ENCODE measurements at regions not wholly inside any gene's neighbourhood (a gene's known extent, or its start where the extent isn't known, plus 50 kb on each side); places are given as distances from the start of the nearest gene placed in this dataset.

DNA sequence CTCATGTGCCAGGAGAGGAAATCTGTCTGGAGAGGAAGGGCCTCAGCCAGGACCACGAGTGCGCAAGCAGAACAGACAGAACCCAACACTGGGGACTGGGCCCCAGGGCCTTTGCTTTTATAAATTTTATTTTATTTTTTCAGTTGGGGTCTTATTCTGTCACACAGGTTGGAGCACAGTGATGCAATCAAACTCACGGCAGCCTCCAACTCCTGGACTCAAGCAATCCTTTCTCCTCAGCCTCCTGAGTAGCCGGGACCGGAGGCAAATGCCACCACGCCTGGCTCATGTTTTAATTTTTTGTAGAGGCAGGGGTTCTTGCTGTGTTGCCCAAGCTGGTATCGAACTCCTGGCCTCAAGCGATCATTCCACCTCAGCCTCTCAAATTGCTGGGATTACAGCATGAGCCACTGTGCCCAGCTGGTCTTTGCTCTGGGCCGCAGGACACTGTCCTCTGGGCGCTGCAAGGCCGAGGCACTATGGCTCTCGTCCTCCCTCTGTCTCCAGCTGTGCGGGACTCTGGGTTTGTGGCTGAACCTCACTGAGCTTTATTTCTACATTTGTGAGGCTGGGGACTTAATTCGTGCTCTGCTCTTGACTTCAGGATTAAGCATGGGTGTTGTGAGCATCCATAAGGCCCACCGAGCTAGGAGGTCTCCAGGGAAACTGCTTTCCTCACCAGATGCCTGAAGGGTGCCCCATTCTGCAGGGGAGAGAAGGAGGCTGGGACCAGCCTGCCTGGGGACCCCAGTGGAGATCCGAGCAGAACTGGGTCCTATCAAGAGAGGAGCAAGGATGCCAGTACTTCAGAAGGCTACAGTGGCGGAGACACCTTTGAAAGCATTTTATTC, 144.2 kb upstream of the VSTM2B start:
- no peaks in the 10 kb centered on the region for H3K9me2 ChIP-seq (ENCODE audit: insufficient read depth, low read length)
- no peaks in the 10 kb centered on the region for H3K79me2 ChIP-seq (ENCODE audit: insufficient read depth, low read depth, low read length)
- no peaks in the 10 kb centered on the region for H3K9me3 ChIP-seq (ENCODE audit: low read length)
- H3K4me2 ChIP-seq (ENCODE audit: low read length): no peak overlapping the region
- ChIA-PET CTCF (ENCODE audit: unreplicated experiment) (no interaction called here), POLR2A (no interaction called here)
- no peak overlapping the region for H2AFZ ChIP-seq (ENCODE audit: low read length)
- H3K27ac ChIP-seq (ENCODE audit: low read depth, low read length, poor library complexity, severe bottlenecking): no peak overlapping the region
- no peaks in the 10 kb centered on the region for H3K4me1 ChIP-seq (ENCODE audit: insufficient read depth, low read length, poor library complexity, severe bottlenecking)
- H3K36me3 ChIP-seq (ENCODE audit: insufficient read depth, low read length): no peaks in the 10 kb centered on the region
- no peak for DNase-seq (ENCODE audit: low spot score)
- no peak for TF ChIP-seq CTCF (conservative IDR thresholded peaks at IDR 0.05; ENCODE audit: low read length)
- no peak for TF ChIP-seq EZH2phosphoT487 (IDR thresholded peaks at IDR 0.05; ENCODE audit: borderline replicate concordance, low read depth, low read length)
- intact Hi-C loops (cut with micrococcal nuclease; ENCODE audit: unreplicated experiment): no loop called here
- H4K20me1 ChIP-seq (ENCODE audit: insufficient read depth, low read length): no peaks in the 10 kb centered on the region
- H3K4me3 ChIP-seq (ENCODE audit: low read depth, low read length, poor library complexity, severe bottlenecking): no peak overlapping the region
- no TSS peak for BruUV-seq (replicated peaks)

DNA sequence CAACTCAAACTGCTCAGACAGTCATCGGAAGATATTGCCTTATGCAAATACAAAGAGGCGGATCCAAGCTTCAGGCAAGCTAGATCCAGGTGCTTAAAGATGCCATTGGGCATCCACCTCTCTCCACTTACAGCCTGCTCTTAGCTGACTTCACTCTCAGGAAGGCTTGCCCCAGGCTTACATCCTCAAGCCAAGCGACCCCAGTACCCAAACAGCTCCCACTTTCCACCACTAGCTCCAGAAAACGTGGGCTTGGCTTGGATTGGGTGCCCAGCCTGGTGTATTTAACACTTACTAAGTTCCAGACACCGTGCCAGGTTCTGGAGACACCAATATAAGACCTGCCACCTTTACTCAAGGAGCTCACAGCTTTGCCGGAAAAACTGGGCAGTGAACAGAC, 142.1 kb upstream of the VSTM2B start:
- no peaks in the 10 kb centered on the region for H3K9me3 ChIP-seq (ENCODE audit: low read length)
- TF ChIP-seq CTCF (conservative IDR thresholded peaks at IDR 0.05; ENCODE audit: low read length) (no peak), EZH2phosphoT487 (IDR thresholded peaks at IDR 0.05; ENCODE audit: borderline replicate concordance, low read depth, low read length) (no peak)
- H4K20me1 ChIP-seq (ENCODE audit: insufficient read depth, low read length): no peaks in the 10 kb centered on the region
- no peak for DNase-seq (ENCODE audit: low spot score)
- CTCF ChIA-PET (ENCODE audit: unreplicated experiment): interaction anchor here (0.6 kb wide), 1 partner anchor 48 kb away, joined by 5 read pairs; no protein-coding TSS in a partner anchor
- no TSS peak for BruUV-seq (replicated peaks)
- H3K4me2 ChIP-seq (ENCODE audit: low read length): no peak overlapping the region
- POLR2A ChIA-PET: no interaction called here
- H2AFZ ChIP-seq (ENCODE audit: low read length): no peak overlapping the region
- no peak overlapping the region for H3K27ac ChIP-seq (ENCODE audit: low read depth, low read length, poor library complexity, severe bottlenecking)
- intact Hi-C loops (cut with micrococcal nuclease; ENCODE audit: unreplicated experiment): no loop called here
- H3K4me1 ChIP-seq (ENCODE audit: insufficient read depth, low read length, poor library complexity, severe bottlenecking): no peaks in the 10 kb centered on the region
- no peaks in the 10 kb centered on the region for H3K9me2 ChIP-seq (ENCODE audit: insufficient read depth, low read length)
- H3K36me3 ChIP-seq (ENCODE audit: insufficient read depth, low read length): no peaks in the 10 kb centered on the region
- no peak overlapping the region for H3K4me3 ChIP-seq (ENCODE audit: low read depth, low read length, poor library complexity, severe bottlenecking)
- H3K79me2 ChIP-seq (ENCODE audit: insufficient read depth, low read depth, low read length): no peaks in the 10 kb centered on the region

GRCh38 chr19:29384656-29385055, 141.1 kb upstream of the VSTM2B start:
- TF ChIP-seq CTCF (conservative IDR thresholded peaks at IDR 0.05; ENCODE audit: low read length) (no peak), EZH2phosphoT487 (IDR thresholded peaks at IDR 0.05; ENCODE audit: borderline replicate concordance, low read depth, low read length) (no peak)
- BruUV-seq (replicated peaks): no TSS peak
- intact Hi-C loops (cut with micrococcal nuclease; ENCODE audit: unreplicated experiment): no loop called here
- CTCF ChIA-PET (ENCODE audit: unreplicated experiment): no interaction called here
- no peak overlapping the region for H3K4me2 ChIP-seq (ENCODE audit: low read length)
- POLR2A ChIA-PET: interaction anchor here (0.6 kb wide), 1 partner anchor 95 kb away, joined by 3 read pairs; no protein-coding TSS in a partner anchor
- no peaks in the 10 kb centered on the region for H4K20me1 ChIP-seq (ENCODE audit: insufficient read depth, low read length)
- no peaks in the 10 kb centered on the region for H3K9me3 ChIP-seq (ENCODE audit: low read length)
- no peaks in the 10 kb centered on the region for H3K79me2 ChIP-seq (ENCODE audit: insufficient read depth, low read depth, low read length)
- no peaks in the 10 kb centered on the region for H3K4me1 ChIP-seq (ENCODE audit: insufficient read depth, low read length, poor library complexity, severe bottlenecking)
- DNase-seq (ENCODE audit: low spot score): no peak
- H2AFZ ChIP-seq (ENCODE audit: low read length): no peak overlapping the region
- no peak overlapping the region for H3K27ac ChIP-seq (ENCODE audit: low read depth, low read length, poor library complexity, severe bottlenecking)
- H3K36me3 ChIP-seq (ENCODE audit: insufficient read depth, low read length): no peaks in the 10 kb centered on the region
- H3K4me3 ChIP-seq (ENCODE audit: low read depth, low read length, poor library complexity, severe bottlenecking): no peak overlapping the region
- H3K9me2 ChIP-seq (ENCODE audit: insufficient read depth, low read length): no peaks in the 10 kb centered on the region
